Liver (tissue), 8 donors: ENCODE measurements at regions not wholly inside any gene's neighbourhood (a gene's known extent, or its start where the extent isn't known, plus 50 kb on each side); places are given as distances from the start of the nearest gene placed in this dataset.

Experiments used
- DNase-seq: peaks from one replicate; pipeline ENCODE4 v3.0.0-alpha.2; 2017; ENCODE audit warnings: low spot score
- H3K27ac ChIP-seq, 2 donors: one replicate each; pipeline ENCODE4 v1.7.0; 2013; ENCODE audit warnings: inconsistent platforms in 2 of 2, low read length in 2 of 2, control low read depth in 1 of 2, low read depth in 1 of 2, mild to moderate bottlenecking in 1 of 2
- H3K27me3 ChIP-seq, 4 donors: one replicate each; pipeline versions ENCODE4 v1.6.1 to v1.7.0; 2013; ENCODE audit warnings: low read length in 3 of 4, inconsistent platforms in 1 of 4, mild to moderate bottlenecking in 1 of 4, moderate library complexity in 1 of 4; ENCODE audit not compliant: control insufficient read depth in 4 of 4, insufficient read depth in 4 of 4
- H3K36me3 ChIP-seq, 4 donors: one replicate each; pipeline versions ENCODE4 v1.6.1 to v1.7.0; 2013; ENCODE audit warnings: low read length in 3 of 4, mild to moderate bottlenecking in 3 of 4, low read depth in 1 of 4, moderate library complexity in 1 of 4; ENCODE audit not compliant: control insufficient read depth in 4 of 4, insufficient read depth in 3 of 4
- H3K4me1 ChIP-seq, 4 donors: one replicate each; pipeline versions ENCODE4 v1.6.1 to v1.7.0; 2013; ENCODE audit warnings: low read length in 3 of 4, mild to moderate bottlenecking in 3 of 4, moderate library complexity in 1 of 4; ENCODE audit not compliant: control insufficient read depth in 4 of 4, insufficient read depth in 4 of 4
- H3K4me3 ChIP-seq, 3 donors: one replicate each; pipeline versions ENCODE4 v1.6.1 to v1.7.0; 2013; ENCODE audit warnings: low read length in 3 of 3, control low read depth in 1 of 3, low read depth in 1 of 3, mild to moderate bottlenecking in 1 of 3
- H3K9ac ChIP-seq, 2 donors: one replicate each; pipeline ENCODE4 v1.7.0; 2013; ENCODE audit warnings: low read length in 2 of 2, mild to moderate bottlenecking in 2 of 2, moderate library complexity in 2 of 2, control low read depth in 1 of 2, low read depth in 1 of 2
- H3K9me3 ChIP-seq, 4 donors: one replicate each; pipeline versions ENCODE4 v1.6.1 to v1.7.0; 2013; ENCODE audit warnings: low read length in 3 of 4; ENCODE audit not compliant: control insufficient read depth in 4 of 4
- ATF3 ChIP-seq: IDR thresholded peaks from 2 replicates; pipeline ENCODE4 v1.6.1; 2016; ENCODE audit warnings: antibody characterized with exemption
- CTCF ChIP-seq: fragments of 150-350 bp; IDR thresholded peaks from 2 replicates; pipeline ENCODE4 v1.5.1; 2017; ENCODE audit warnings: improper control_type of control experiment, low read depth, low read length; ENCODE audit not compliant: missing input control
- EGR1 ChIP-seq, 2 donors: IDR thresholded peaks; 2 replicates each; pipeline ENCODE4 v1.6.1; 2016 to 2018; ENCODE audit warnings: antibody characterized with exemption in 2 of 2, low read depth in 2 of 2
- FOXA1 ChIP-seq: IDR thresholded peaks from 2 replicates; pipeline ENCODE4 v1.6.1; 2016; ENCODE audit warnings: antibody characterized with exemption
- FOXA2 ChIP-seq: IDR thresholded peaks from 2 replicates; pipeline ENCODE4 v1.6.1; 2016; ENCODE audit warnings: antibody characterized with exemption
- GABPA ChIP-seq, 2 donors: IDR thresholded peaks in 1 of 2; conservative IDR thresholded peaks in 1 of 2; 2 replicates each; pipeline ENCODE4 v1.6.1; 2016; ENCODE audit warnings: antibody characterized with exemption in 2 of 2, mild to moderate bottlenecking in 1 of 2, moderate library complexity in 1 of 2
- HNF4G ChIP-seq: IDR thresholded peaks from 2 replicates; pipeline ENCODE4 v1.6.1; 2016; ENCODE audit warnings: antibody characterized with exemption
- JUND ChIP-seq, 2 donors: IDR thresholded peaks; 2 replicates each; pipeline ENCODE4 v1.6.1; 2016; ENCODE audit warnings: antibody characterized with exemption in 2 of 2
- NR2F2 ChIP-seq: IDR thresholded peaks from 2 replicates; pipeline ENCODE4 v1.6.1; 2016; ENCODE audit warnings: antibody characterized with exemption
- RAD21 ChIP-seq, 2 donors: IDR thresholded peaks; 2 replicates each; pipeline ENCODE4 v1.6.1; 2016; ENCODE audit warnings: antibody characterized with exemption in 2 of 2, mild to moderate bottlenecking in 2 of 2
- REST ChIP-seq: IDR thresholded peaks from 2 replicates; pipeline ENCODE4 v1.6.1; 2016; ENCODE audit warnings: antibody characterized with exemption, mild to moderate bottlenecking
- RXRA ChIP-seq, 2 donors: IDR thresholded peaks; 2 replicates each; pipeline ENCODE4 v1.6.1; 2017 to 2018; ENCODE audit warnings: antibody characterized with exemption in 2 of 2, mild to moderate bottlenecking in 1 of 2
- SP1 ChIP-seq: IDR thresholded peaks from 2 replicates; pipeline ENCODE4 v1.6.1; 2018; ENCODE audit warnings: antibody characterized with exemption, mild to moderate bottlenecking
- TAF1 ChIP-seq: conservative IDR thresholded peaks from 2 replicates; pipeline ENCODE4 v1.6.1; 2016; ENCODE audit warnings: antibody characterized with exemption, mild to moderate bottlenecking
- ZBTB33 ChIP-seq: IDR thresholded peaks from 2 replicates; pipeline ENCODE4 v1.6.1; 2016; ENCODE audit warnings: antibody characterized with exemption
- WGBS: extraction: QIAGEN DNeasy Blood & Tissue Kit; methylation state at CpG from one replicate; pipeline ENCODE4 v1.1.7; 2013; 5-methylcytosine and 5-hydroxymethylcytosine counted together
- donor health status: healthy.
- donor health status: healthy.
- donor health status: healthy.
- donor health status: healthy.
- donor health status: healthy.

- Histone ChIP-seq H3K4me1 (no peaks in the 10 kb centered on the region), H3K9ac (no peak overlapping the region), H3K27me3 (no peaks in the 10 kb centered on the region), H3K4me3 (no peak overlapping the region), H3K27ac (no peak overlapping the region), H3K36me3 (no peaks in the 10 kb centered on the region), H3K9me3 (peaks cover 0 to 7% (median 3%) of the 10 kb centered on the region in 4 donors)
- 87% methylated on average over 5 of the region's 5 CpGs for WGBS
- no peak for TF ChIP-seq ATF3
- no peak for DNase-seq
Measured at GRCh38 chr21:15365751-15366392, 301.1 kb upstream of the NRIP1 start.

GRCh38 chr21:15366555-15366954 lies 301.8 kb upstream of the NRIP1 start:
- DNase-seq = no peak
- Histone ChIP-seq H3K9ac (no peak overlapping the region), H3K27me3 (no peaks in the 10 kb centered on the region), H3K4me3 (no peak overlapping the region), H3K9me3 (peaks cover 0 to 7% (median 3%) of the 10 kb centered on the region in 4 donors), H3K27ac (no peak overlapping the region), H3K4me1 (no peaks in the 10 kb centered on the region), H3K36me3 (no peaks in the 10 kb centered on the region)
- WGBS = 92% methylated on average over 1 of the region's 1 CpG
- no peak for TF ChIP-seq ZBTB33
- TF ChIP-seq FOXA2 = no peak
- TF ChIP-seq REST = no peak
- TF ChIP-seq JUND (IDR thresholded peaks at IDR 0.05) = no peak
- no peak for TF ChIP-seq HNF4G
- TF ChIP-seq ATF3 = no peak
- TF ChIP-seq FOXA1 = no peak
- no peak for TF ChIP-seq SP1
- no peak for TF ChIP-seq RAD21 (IDR thresholded peaks at IDR 0.05)
- no peak for TF ChIP-seq RXRA (IDR thresholded peaks at IDR 0.05)
- no peak for TF ChIP-seq CTCF
- TF ChIP-seq GABPA (IDR thresholded peaks at IDR 0.05 in 1 of 2, conservative IDR thresholded peaks at IDR 0.05 in 1 of 2) = no peak
- no peak for TF ChIP-seq NR2F2
- TF ChIP-seq EGR1 (IDR thresholded peaks at IDR 0.05; ENCODE audit: low read depth in 2 of 2) = no peak
- no peak for TF ChIP-seq TAF1
